ENCODE measurements at regions not wholly inside any gene's neighbourhood (a gene's known extent, or its start where the extent isn't known, plus 50 kb on each side); places are given as distances from the start of the nearest gene placed in this dataset.

DNA sequence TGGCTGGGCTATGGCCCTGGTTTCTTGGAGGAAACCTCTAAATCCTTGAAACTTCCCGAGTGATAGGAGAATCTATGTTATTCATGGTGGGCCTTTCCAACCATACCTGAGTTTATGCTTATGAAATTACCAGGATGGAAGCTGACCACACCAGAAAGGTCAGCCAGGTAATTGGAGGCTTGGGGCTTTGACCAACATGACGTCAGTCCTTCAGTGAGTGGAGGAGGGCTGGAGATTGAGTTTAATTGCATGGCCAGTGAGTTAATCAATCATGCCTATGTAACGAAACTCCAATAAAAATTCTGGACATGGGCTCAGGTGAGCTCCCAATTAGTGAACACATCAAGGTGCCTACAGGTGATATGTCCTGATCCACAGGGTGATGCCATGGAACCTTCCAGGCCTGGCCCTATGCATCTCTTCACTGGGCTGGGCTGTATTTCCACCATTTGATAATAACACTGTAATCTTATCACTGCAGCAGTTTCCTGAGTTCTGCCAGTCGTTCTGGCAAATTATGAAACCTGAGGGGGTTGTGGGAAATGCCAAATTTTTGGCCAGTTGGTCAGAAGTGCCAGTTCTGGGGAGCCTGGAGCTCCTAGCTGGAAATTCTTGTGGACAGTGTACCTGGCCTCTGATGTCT is 106.5 kb downstream of the CDH26 start:
- no peak for DNase-seq (ENCODE audit: low read depth in 4 of 4, low spot score in 1 of 4)

DNA sequence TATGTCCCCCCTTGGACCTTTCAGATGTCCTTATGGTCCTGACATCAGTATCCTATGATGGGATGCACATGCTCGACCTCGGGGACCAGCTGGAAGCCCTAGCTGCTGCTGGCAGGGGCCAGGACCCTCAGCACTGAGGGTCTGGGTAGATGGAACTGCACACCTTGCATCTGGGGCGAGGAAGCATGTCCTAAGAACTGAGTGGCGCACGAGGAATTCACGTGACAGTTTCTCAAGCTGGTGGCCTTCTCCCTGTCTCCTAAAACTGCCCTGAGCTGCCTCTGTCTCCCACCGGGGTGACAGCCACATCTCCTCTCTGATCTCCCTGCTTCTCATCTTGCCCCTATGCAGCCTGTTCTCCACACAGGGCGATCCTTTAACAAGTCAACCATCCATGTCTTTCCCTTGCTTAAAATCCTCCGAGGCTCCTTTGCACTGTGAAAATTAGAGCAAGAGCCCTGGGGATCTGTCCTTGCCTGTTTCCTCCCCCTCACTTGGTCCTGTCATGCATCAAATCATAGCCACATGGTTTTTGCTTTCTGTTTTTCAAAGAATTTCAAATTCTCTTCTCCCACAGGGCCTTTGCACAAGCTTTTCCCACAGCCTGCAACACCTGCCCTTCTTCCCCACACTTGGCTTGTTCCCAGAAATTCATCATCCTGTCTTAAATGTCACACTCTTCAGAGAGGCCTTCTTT is 107.7 kb downstream of the CDH26 start:
- DNase-seq (ENCODE audit: low read depth in 4 of 4, low spot score in 1 of 4), result no peak

DNA sequence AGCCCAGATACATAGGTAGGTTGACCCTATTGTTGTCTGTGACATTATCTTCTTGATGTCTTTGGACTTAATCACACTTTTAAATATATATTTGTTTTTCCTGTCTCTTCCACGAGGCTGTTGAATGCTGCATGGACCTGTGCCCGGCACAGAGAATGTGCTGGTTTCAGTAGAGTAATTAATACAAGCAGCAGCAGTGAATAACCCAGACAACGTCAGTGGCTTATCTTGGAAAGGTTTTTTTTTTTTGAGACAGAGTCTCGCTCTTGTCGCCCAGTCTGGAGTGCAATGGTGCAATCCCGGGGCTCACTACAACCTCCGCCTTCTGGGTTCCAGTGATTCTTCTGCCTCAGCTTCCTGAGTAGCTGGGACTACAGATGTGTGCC is 108.2 kb downstream of the CDH26 start:
- no peak for DNase-seq (ENCODE audit: low read depth in 4 of 4, low spot score in 1 of 4)

DNA sequence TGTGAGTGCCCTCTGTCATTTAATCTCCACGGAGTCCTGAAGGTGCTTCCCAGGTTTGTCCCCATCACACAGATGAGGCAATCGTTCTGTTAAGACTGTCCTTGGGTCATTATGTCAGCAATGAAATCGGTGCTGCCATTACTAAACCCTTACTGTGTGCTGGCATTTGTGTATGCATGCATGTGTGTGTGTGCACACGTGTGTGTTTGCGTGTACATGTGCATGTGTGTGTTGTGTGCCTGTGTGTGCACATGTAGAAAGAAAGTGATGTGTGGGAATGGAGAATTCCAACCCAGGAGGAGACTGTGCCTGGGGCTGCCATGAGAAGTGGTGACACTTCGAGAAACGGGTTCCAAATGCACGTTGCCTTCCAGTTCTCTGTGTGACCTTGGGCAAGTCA is 110.3 kb downstream of the CDH26 start:
- no peak for DNase-seq (ENCODE audit: low read depth in 4 of 4, low spot score in 1 of 4)

DNA sequence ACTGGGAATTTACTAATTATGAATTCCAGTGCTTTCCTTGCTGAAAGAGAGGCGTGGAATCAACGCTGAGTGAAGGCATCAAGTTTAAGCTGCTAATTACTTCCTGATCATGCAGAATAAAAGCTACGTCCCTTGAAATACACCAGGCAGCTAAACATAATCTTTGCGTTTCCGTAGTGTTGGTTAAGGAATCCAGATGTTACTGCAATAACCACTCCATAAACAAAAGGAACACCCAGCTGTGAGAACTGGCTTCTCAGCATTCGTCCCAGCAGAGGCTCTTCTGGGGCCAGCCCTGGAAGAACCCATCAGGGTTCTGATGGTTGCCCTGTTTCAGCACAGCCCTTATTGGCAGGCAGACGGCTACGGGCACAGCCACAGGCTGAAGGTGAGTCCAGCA is 111.4 kb downstream of the CDH26 start:
- DNase-seq (ENCODE audit: low read depth in 4 of 4, low spot score in 1 of 4), result no peak

DNA sequence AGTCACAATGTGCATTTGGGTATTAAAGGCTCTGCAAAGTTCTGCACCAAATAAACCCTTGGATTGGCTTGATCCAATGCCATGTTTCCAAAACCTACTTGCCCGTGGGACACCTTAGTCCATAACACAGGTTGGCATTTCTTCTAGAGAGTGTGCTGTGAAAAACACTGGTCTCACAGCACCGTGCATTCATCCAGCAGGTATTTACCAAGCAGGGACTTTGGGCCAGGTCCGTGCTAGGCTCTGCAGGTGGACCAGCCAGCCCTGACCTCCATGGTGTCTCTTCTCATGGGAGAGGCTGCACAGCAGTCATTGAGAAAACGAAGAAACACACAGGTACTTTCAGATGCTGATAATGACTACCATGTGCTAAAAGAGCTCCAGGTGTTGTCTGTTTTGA is 112.6 kb downstream of the CDH26 start:
- no peak for DNase-seq (ENCODE audit: low read depth in 4 of 4, low spot score in 1 of 4)

DNA sequence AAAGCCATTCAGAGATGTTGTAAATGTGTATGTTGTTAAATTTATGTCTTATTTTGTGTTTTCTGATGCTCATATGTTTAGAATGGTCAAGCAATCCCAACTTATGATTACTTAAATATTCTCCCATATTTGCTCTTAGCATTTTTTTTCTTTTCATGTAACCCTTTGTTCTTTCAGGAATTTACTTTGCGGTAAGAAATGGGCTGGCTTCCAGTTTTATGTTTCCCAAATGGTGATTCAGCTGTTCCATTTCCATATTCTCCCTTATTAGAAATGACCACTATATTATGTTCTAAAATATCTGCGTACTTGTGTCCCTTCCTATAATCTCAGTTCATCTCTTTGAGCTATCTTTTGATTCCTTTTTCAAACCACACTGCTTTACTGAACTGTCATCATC is 113.7 kb downstream of the CDH26 start:
- no peak for DNase-seq (ENCODE audit: low read depth in 4 of 4, low spot score in 1 of 4)

DNA sequence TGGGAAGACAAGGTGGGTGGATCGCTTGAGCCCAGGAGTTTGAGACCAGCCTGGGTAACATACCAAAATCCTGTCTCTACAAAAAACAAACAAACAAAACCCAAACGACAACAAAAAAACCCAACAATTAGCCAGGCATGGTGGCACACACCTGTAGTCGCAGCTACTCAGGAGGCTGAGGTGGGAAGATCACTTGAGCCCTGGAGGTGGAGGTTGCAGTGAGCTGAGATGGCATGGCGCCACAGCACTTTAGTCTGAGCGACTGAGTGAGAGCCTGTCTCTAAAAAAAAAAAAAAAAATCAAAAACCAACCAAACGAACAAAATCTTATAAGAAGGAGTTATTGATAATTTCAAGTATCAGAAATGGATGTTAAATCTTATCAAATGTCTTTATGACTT is 114.9 kb downstream of the CDH26 start:
- no peak for DNase-seq (ENCODE audit: low read depth in 4 of 4, low spot score in 1 of 4)

DNA sequence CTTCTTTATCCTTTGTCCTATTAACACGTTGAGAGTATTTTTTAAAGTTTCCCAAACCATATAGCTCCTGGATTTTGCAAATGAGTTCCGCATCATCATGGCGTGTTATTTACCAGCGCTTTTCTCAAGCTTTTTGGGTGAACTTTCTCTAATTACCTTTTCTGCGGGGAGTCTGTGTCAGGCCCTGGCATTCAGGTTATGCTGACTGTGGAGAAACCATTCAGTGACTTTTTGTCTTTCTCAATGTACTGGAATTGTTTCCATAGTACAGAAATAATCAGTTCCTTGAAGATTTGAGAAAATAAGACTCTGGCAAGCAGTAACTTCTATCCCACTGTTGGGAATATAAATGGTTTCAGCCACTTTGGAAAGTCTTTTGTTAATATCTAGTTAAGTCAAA is 115.3 kb downstream of the CDH26 start:
- no peak for DNase-seq (ENCODE audit: low read depth in 4 of 4, low spot score in 1 of 4)

DNA sequence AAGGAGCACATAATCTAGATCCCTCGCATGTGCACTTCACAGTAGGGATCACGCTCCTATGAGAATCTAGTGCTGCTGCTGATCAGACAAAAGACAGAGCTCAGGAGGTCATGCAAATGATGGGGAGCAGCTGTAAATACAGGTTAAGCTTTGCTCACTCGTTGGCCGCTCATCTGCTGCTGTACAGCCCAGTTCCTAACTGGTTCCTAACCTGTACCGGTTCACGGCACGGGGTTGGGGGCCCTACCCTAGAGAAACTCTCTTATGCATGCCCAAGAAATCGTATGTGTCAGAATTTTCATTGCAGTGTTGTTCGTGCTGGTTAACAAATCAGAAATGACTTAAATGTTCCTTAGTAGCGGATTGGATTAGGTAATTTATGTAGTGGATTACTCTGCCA is 116.1 kb downstream of the CDH26 start:
- no peak for DNase-seq (ENCODE audit: low read depth in 4 of 4, low spot score in 1 of 4)

DNA sequence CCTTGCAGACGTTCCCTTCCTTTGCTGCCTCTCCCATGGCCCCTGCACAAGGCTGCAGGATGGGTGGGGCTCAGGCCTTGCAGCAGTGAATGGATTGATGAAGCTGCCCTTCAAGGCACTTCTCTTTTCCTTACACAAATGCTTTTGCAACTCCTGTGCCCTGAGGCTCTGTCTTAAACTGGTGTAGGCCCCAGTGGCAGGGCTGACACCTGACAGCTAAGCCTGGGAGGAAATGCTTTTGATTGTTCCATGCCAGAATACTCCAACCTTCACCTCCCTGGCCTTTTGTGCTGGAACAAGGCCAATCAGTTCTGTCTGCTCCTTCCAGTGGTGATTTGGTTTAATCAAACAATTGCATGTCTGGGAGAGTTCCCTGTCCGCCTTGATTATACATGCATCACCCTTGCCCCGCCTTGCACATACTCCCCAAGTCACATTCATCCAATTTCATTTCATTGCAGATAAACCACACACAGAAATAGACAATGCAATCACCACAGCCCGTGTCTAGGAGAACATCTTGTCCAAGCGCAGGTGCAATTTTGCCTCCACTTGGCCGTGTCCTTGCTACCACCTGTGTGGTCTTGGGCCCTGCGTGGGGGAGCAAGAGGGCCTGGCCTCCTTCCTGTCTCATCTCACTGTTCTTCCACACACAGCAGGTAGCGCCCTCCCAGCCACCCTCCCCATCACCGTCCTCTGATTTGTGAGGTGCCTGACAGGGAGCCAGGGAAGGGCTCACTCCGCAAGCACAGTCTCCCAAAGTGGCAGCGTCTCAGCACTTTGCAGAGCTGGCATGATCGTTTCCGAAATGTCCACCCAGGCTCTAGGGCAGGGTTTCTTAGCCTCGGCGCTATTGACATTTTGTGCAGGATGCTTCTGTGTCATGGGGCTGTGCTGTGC is 120.4 kb downstream of the CDH26 start:
- no peak for DNase-seq (ENCODE audit: low read depth in 4 of 4, low spot score in 1 of 4)

DNA sequence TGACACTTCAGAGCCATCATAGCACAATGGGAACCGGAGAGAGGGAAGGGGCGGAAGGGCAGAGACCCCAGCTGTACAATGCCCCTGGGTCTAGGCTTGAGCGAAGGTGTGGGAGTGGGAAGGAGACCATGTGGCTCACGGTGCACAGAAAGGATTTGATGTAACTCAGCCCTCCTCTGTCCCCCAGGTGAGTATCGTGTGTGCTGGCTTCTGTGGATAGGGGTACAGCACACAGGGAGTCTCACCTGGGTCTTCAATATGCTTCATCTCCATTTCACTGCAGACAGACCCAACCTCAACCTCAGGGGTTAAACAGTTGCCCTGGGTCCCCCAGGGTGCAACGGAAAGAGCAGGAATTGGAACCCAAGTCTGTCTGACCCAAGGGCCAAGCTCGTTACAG is 122.2 kb downstream of the CDH26 start:
- no peak for DNase-seq (ENCODE audit: low read depth in 4 of 4, low spot score in 1 of 4)

DNA sequence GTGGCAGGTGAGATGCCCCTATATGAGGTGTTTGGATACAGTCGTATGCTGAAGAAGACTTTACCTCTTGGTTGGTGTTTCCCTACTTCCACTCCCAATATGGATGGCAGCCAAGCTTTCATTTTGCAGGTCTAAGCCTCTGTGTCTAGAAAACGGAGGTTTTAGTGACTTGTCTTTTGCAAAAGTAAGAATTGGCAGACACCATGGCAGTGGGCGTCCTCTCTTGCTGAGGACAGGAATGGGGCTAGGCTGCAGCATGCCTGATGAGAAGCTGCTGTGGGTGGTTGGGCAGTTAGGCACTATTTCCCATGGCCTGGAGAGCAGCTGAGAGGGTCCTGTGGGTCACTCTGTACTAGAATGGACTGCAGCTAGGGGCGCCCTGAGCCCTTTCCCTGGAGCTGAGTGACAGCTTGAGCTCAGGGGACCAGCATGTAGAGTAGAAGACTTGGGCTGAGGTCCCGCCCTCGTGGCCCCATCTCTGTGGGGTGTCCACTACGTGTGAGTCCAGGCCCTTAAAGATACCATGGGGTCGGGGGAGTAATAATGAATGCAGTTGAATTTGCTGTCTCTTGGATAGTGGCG is 127.4 kb downstream of the CDH26 start:
- DNase-seq (ENCODE audit: low read depth in 4 of 4, low spot score in 1 of 4), result no peak

DNA sequence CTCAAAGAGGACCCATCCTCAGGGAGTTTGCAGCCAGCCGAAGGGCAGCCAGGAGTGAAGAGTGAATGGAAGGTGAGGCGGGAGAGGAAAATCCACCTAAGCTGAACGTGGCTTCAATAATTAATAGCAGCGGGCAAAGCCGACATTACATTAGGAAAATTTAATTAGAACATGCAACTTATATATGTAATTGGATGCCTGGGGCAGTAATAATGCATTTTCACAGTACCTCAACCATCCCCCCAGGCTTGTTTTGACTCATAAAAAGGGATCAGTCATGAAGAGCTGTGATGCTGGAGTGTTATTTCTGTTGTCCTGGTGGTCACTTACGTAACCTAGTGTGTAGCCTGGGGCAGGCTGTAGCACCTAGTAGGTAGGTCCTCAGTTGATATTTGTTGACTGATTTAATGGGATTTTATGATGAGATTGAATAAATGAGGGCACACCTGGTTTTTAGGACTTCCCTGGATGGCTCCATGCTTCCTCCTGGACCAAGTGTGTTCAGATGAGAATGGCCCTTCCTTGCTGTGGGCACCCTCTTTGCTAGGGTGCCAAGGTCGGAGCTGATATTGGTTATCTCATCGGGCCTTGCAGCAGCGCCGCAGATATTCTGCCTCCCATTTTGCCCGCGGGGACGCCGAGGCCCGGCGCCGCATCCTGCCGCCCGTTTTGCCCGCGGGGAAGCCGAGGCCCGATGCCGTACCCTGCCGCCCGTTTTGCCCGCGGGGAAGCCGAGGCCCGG is 128.8 kb downstream of the CDH26 start:
- DNase-seq (ENCODE audit: low read depth in 4 of 4, low spot score in 1 of 4), result no peak

DNA sequence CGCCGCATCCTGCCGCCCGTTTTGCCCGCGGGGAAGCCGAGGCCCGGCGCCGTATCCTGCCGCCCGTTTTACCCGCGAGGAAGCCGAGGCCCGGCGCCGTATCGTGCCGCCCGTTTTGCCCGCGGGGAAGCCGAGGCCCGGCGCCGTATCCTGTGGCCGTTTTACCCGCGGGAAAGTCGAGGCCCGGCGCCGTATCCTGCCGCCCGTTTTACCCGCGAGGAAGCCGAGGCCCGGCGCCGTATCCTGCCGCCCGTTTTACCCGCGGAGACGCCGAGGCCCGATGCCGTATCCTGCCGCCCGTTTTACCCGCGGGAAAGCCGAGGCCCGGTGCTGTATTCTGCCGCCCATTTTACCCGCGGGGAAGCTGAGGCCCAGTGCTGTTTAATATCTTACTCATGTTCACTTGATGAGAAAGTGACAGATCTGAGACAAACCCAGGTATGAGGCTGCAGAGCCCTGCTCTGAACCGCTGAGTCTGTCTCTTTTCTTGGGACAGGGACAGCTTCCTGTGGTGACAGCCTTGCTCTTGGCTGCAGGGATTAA is 129.4 kb downstream of the CDH26 start:
- DNase-seq (ENCODE audit: low read depth in 4 of 4, low spot score in 1 of 4), result no peak

DNA sequence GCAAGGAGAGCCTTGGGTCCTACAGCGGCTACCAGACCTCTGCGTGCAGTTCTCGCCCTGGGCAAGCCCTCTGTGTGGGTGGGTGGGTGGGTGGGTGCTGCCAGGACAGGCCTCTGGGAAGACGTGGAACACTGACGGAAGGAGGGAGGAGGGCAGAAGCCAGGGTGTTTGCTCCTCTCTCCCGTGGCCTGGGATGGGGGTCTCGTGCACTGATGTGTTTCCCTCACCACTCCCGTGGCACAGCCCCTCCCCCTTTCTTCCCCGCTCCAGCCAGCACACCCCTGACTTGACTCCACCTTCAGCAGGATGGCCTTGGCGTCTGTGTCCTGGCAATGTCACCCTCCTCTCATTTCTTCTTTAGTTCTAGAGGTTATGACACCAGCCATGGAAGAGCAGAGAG is 130.0 kb downstream of the CDH26 start:
- DNase-seq (ENCODE audit: low read depth in 4 of 4, low spot score in 1 of 4), result no peak

DNA sequence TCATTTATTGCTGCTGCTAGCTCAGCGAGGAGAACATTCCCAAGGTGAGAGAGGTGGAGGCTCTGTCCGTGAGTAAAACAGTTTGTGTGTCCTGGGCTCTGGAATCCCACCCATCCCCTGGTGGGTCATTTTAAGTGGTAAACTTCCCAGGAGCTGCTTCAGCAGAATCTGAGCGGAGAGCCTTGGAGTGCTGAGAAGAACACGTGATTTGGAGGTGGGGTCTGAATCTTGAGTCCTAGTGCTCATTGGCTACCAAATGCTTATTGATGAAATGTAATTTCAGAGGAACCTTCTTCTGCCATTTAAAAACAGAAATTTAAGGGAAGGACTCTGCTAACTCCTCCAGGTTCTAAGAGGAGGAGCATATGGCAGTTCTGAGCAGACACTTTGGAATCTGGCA is 132.4 kb downstream of the CDH26 start:
- DNase-seq (ENCODE audit: low read depth in 4 of 4, low spot score in 1 of 4), result no peak

DNA sequence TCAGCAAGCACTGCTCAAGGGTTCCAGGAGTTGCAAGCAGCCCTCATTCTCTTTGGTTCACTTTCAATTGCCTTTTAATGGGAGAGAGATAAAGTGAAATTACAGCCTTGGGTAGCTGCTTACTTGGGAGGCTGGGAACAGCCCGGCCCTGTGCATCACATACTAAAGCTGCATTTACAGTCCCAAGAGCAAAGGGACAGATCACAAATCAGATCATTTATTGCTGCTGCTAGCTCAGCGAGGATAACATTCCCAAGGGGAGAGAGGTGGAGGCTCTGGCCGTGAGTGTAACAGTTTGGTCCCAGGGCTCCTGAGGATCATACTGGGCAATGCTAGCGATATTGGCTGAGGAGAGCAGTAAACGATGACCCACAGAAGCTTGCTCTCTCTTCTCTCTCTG is 133.1 kb downstream of the CDH26 start:
- DNase-seq (ENCODE audit: low read depth in 4 of 4, low spot score in 1 of 4), result no peak

DNA sequence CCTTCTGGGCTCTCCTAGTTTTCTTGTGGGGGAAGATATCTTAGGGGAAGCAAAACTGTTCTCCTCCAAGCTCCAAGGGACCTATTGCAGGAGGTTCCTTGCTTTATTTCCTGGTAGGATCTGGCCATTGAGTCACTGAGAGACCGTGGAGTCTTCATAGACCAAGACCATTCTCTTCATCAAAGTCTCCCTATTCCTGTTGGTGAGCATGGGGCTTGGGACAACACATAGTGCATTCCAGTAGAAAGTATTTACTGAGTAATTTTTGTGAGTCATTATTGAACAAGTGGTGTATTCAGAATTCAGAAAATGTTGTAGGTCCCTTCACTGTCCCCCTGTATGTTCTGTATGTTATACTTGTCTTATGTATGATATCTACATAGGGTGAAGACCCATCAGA is 133.6 kb downstream of the CDH26 start:
- no peak for DNase-seq (ENCODE audit: low read depth in 4 of 4, low spot score in 1 of 4)

DNA sequence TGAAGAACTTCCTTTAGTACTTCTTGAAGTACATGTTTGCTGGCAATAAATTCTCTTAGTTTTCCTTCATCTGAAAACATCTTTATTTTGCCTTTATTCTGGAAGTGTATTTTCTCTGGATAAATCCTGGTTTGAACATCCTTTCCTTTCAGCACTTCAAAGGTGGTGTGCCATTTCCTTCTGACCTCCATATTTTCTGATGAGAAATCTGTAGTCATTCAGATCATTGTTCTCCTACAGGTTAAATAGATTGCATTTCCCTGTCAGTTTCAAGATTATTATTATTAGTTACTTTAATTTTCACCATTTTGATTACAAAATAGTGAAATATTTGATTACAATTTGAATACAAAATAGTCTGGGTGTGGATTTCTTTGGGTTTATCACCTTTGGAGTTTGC is 134.5 kb downstream of the CDH26 start:
- no peak for DNase-seq (ENCODE audit: low read depth in 4 of 4, low spot score in 1 of 4)

DNA sequence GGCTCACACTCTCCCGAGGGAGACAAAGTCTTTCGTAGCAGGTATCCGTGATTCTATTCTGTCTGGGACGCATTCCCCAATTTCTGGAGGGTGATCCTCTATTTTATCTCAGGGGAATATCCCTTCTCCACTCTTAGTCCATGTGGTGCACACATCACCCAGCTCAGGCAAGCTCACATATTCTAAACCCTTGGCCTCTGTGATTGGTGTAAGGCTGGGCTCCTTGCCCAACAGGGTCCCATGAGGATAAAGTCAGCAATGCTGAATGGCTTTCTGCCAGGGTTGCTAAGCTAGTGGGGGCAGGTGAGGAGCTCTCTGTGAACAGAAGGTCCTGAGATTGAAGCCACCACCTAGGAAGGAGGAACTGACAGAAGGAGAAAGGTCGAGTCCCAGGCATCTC is 137.2 kb downstream of the CDH26 start:
- no peak for DNase-seq (ENCODE audit: low read depth in 4 of 4, low spot score in 1 of 4)
